HCT116 (cell line): ENCODE measurements at regions not wholly inside any gene's neighbourhood (a gene's known extent, or its start where the extent isn't known, plus 50 kb on each side); places are given as distances from the start of the nearest gene placed in this dataset.

ENCODE experiments used
- ATAC-seq: fragments of 200-7000 bp; cut with Tn5 transposase; 2 replicates; pipeline ENCODE4 v1.9.1; 2020; ENCODE audit warnings: mild to moderate bottlenecking, moderate library complexity
- BruUV-seq: library from RNA; stranded (reverse); fragments of 400-500 nt; replicated peaks from 2 replicates; lab custom pipeline; 2021; lab: Mats Ljungman, UMichigan
- CTCF ChIA-PET: fragments of 300-600 bp; sonication (Branson Sonifier 250); formaldehyde crosslinking; loops from one replicate; lab custom pipeline; 2021; ENCODE audit warnings: antibody characterized with exemption; lab: Charles Lee
- POLR2A ChIA-PET: fragments of 300-600, 350-600 bp; sonication (Branson Sonifier 250); formaldehyde crosslinking; loops from one replicate; lab custom pipeline; 2021; ENCODE audit warnings: antibody characterized with exemption; lab: Charles Lee
- RAD21 ChIA-PET, 2 experiments: fragments of 300-600 bp; sonication (Branson Sonifier 250); formaldehyde crosslinking; loops; one replicate each; lab custom pipeline; 2023; ENCODE audit warnings: low total read pairs in 2 of 2; ENCODE audit not compliant: uncharacterized antibody in 2 of 2, unreplicated experiment in 2 of 2, low non-redundant PET in 1 of 2; lab: Charles Lee
- DNase-seq: peaks from one replicate; pipeline ENCODE4 v3.0.0-alpha.2; 2010; ENCODE audit warnings: low read depth, low spot score
- H2AFZ ChIP-seq: fragments of 200-600 bp; shearing (Covaris generic), sonication (generic); 2 replicates; pipeline ENCODE4 v1.6.1; 2017; ENCODE audit warnings: low read depth, mixed run types, mixed read lengths, antibody characterized with exemption, low read length; ENCODE audit not compliant: poor library complexity, severe bottlenecking
- H3K27ac ChIP-seq: 2 replicates; pipeline ENCODE4 v1.5.1; 2012; ENCODE audit warnings: low read depth, low read length
- H3K27me3 ChIP-seq: fragments of 200-600 bp; sonication (generic); 2 replicates; pipeline ENCODE4 v1.6.1; 2016; ENCODE audit warnings: mixed run types, low read length, mixed read lengths; ENCODE audit not compliant: insufficient read depth
- H3K36me3 ChIP-seq, 2 experiments: fragments of 200-500 bp in 1 of 2; fragments of 200-600 bp in 1 of 2; sonication (Bioruptor generic) in 1 of 2; sonication (generic) in 1 of 2; 2 replicates each; pipeline versions ENCODE4 v1.5.1 to v1.6.1; 2014 to 2016; ENCODE audit warnings: low read length in 2 of 2, inconsistent platforms in 1 of 2, mixed read lengths in 1 of 2, mixed run types in 1 of 2; ENCODE audit not compliant: insufficient read depth in 2 of 2, control insufficient read depth in 1 of 2
- H3K4me1 ChIP-seq, 2 experiments: fragments of 200-600 bp in 1 of 2; sonication (generic) in 1 of 2; 2 replicates each; pipeline versions ENCODE4 v1.5.1 to v1.6.1; 2012 to 2017; ENCODE audit warnings: low read length in 2 of 2, inconsistent platforms in 1 of 2, mild to moderate bottlenecking in 1 of 2, mixed read lengths in 1 of 2, mixed run types in 1 of 2, moderate library complexity in 1 of 2; ENCODE audit not compliant: insufficient read depth in 2 of 2, control insufficient read depth in 1 of 2
- H3K4me2 ChIP-seq: fragments of 200-600 bp; sonication (generic); 2 replicates; pipeline ENCODE4 v1.6.1; 2017; ENCODE audit warnings: mixed run types, low read length, mixed read lengths
- H3K4me3 ChIP-seq, 2 experiments: fragments of 200-600 bp in 1 of 2; sonication (generic) in 1 of 2; replicated peaks in 1 of 2; 2 replicates each; pipeline ENCODE4 v1.5.1; 2011 to 2016; ENCODE audit warnings: low read length in 2 of 2, control low read depth in 1 of 2, low read depth in 1 of 2, mild to moderate bottlenecking in 1 of 2, mixed read lengths in 1 of 2, mixed run types in 1 of 2
- H3K79me2 ChIP-seq: fragments of 200-600 bp; sonication (generic); 2 replicates; pipeline ENCODE4 v1.6.1; 2017; ENCODE audit warnings: mild to moderate bottlenecking, mixed run types, low read length, moderate library complexity, mixed read lengths; ENCODE audit not compliant: insufficient read depth
- H3K9ac ChIP-seq: fragments of 200-600 bp; sonication (generic); 2 replicates; pipeline ENCODE4 v1.6.1; 2016; ENCODE audit warnings: low read length, mixed read lengths
- H3K9me2 ChIP-seq: fragments of 200-600 bp; sonication (generic), shearing (Covaris generic); 2 replicates; pipeline ENCODE4 v1.6.1; 2017; ENCODE audit warnings: mixed run types, mild to moderate bottlenecking, moderate library complexity; ENCODE audit not compliant: insufficient read depth
- H3K9me3 ChIP-seq, 2 experiments: fragments of 200-500 bp in 1 of 2; fragments of 200-600 bp in 1 of 2; sonication (Bioruptor generic) in 1 of 2; sonication (generic) in 1 of 2; 2 replicates each; pipeline ENCODE4 v1.6.1; 2014 to 2017; ENCODE audit warnings: low read length in 2 of 2, mixed read lengths in 2 of 2, inconsistent platforms in 1 of 2, low read depth in 1 of 2, mild to moderate bottlenecking in 1 of 2, mixed run types in 1 of 2, moderate library complexity in 1 of 2; ENCODE audit not compliant: control insufficient read depth in 1 of 2, insufficient read depth in 1 of 2
- H4K20me1 ChIP-seq: fragments of 200-600 bp; sonication (generic), shearing (Covaris generic); 2 replicates; pipeline ENCODE4 v1.6.1; 2017; ENCODE audit warnings: mixed run types, mild to moderate bottlenecking, moderate library complexity; ENCODE audit not compliant: insufficient read depth
- ATF3 ChIP-seq: IDR thresholded peaks from 2 replicates; pipeline ENCODE4 v1.6.1; 2012
- CBX3 ChIP-seq: IDR thresholded peaks from 2 replicates; pipeline ENCODE4 v1.6.1; 2012; ENCODE audit warnings: low read depth
- EGR1 ChIP-seq: IDR thresholded peaks from 2 replicates; pipeline ENCODE4 v1.6.1; 2012; ENCODE audit warnings: low read depth
- ELF1 ChIP-seq: IDR thresholded peaks from 2 replicates; pipeline ENCODE4 v1.6.1; 2012; ENCODE audit warnings: low read depth, borderline replicate concordance
- EZH2 ChIP-seq: fragments of 200-600 bp; sonication (generic); IDR thresholded peaks from 2 replicates; pipeline ENCODE4 v1.6.1; 2017; ENCODE audit warnings: antibody characterized with exemption, mixed run types
- EZH2phosphoT487 ChIP-seq: fragments of 200-600 bp; IDR thresholded peaks from 2 replicates; pipeline ENCODE4 v1.6.1; 2018; ENCODE audit warnings: antibody characterized with exemption, borderline replicate concordance
- POLR2A ChIP-seq: IDR thresholded peaks from 2 replicates; pipeline ENCODE4 v1.7.0; 2011; ENCODE audit warnings: borderline replicate concordance; ENCODE audit not compliant: insufficient read depth, insufficient read length; ENCODE audit errors: extremely low read depth
- POLR2AphosphoS5 ChIP-seq: IDR thresholded peaks from 2 replicates; pipeline ENCODE4 v1.6.1; 2011; ENCODE audit warnings: mild to moderate bottlenecking, low read depth, low read length, moderate library complexity
- RAD21 ChIP-seq: IDR thresholded peaks from 2 replicates; pipeline ENCODE4 v1.6.1; 2012; ENCODE audit warnings: low read depth, mild to moderate bottlenecking
- REST ChIP-seq: IDR thresholded peaks from 2 replicates; pipeline ENCODE4 v1.6.1; 2012; ENCODE audit warnings: low read depth
- SIN3A ChIP-seq: IDR thresholded peaks from 2 replicates; pipeline ENCODE4 v1.6.1; 2012; ENCODE audit warnings: low read depth
- SP1 ChIP-seq: IDR thresholded peaks from 2 replicates; pipeline ENCODE4 v1.6.1; 2012; ENCODE audit warnings: low read depth
- SRF ChIP-seq: IDR thresholded peaks from 2 replicates; pipeline ENCODE4 v1.6.1; 2012; ENCODE audit warnings: low read depth
- TCF7L2 ChIP-seq: IDR thresholded peaks from 2 replicates; pipeline ENCODE4 v1.7.0; 2011; ENCODE audit warnings: borderline replicate concordance, inconsistent platforms; ENCODE audit not compliant: insufficient read depth, insufficient read length; ENCODE audit errors: extremely low read depth
- ZBTB33 ChIP-seq: IDR thresholded peaks from 2 replicates; pipeline ENCODE4 v1.6.1; 2011; ENCODE audit warnings: mild to moderate bottlenecking, low read length, moderate library complexity; ENCODE audit not compliant: insufficient replicate concordance; ENCODE audit errors: extremely low read depth
- ZFX ChIP-seq: fragments of 450-650 bp; IDR thresholded peaks from 2 replicates; pipeline ENCODE4 v1.6.1; 2017
- ZNF274 ChIP-seq: fragments of 200-500 bp; sonication (Bioruptor generic); IDR thresholded peaks from 2 replicates; pipeline ENCODE4 v1.6.1; 2014; ENCODE audit warnings: mild to moderate bottlenecking, low read depth, low read length, inconsistent platforms
- intact Hi-C: fragments of 100-400 bp; cut with micrococcal nuclease; formaldehyde crosslinking; loops from 2 replicates; pipeline ENCODE4 v1.10.0; 2022
- TF ChIP-seq, protein P1 (sequence below): IDR thresholded peaks from 2 replicates; pipeline ENCODE4 v1.6.1; 2012

DNA sequence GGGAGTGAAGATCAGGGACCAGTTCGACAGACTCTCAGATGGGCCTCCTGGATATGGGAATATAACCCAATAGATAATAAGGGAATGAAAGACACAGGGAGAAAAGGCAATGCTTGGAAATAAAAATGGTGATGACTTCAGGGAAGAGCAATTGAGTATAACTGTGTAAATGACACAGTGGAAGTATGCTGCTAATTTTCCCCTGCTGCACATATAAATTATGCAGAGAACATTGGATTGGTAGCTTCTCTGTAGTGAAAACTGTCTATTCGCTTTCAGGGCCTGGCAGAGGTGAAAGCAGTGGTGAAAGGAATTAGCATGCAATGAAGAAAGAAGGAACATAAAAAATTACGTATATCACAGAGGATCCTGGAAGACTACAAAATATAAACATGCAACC, 398.2 kb upstream of the CDH2 start:
- H3K27me3 ChIP-seq: no peaks in the 10 kb centered on the region
- H3K4me2 ChIP-seq: no peak overlapping the region
- ChIA-PET CTCF (no interaction called here), RAD21 (no interaction called here), POLR2A (no interaction called here)
- no peak overlapping the region for H3K4me3 ChIP-seq
- H3K27ac ChIP-seq: no peak overlapping the region
- intact Hi-C loops: no loop called here
- H3K9me3 ChIP-seq: no peaks in the 10 kb centered on the region
- H3K36me3 ChIP-seq: no peaks in the 10 kb centered on the region
- H3K4me1 ChIP-seq: no peaks in the 10 kb centered on the region
- H2AFZ ChIP-seq: no peak overlapping the region
- TF ChIP-seq ELF1 (no peak), POLR2AphosphoS5 (no peak)
- H3K9me2 ChIP-seq: no peaks in the 10 kb centered on the region
- no peaks in the 10 kb centered on the region for H3K79me2 ChIP-seq
- H3K9ac ChIP-seq: no peak overlapping the region
- no peaks in the 10 kb centered on the region for H4K20me1 ChIP-seq
- no TSS peak for BruUV-seq
- DNase-seq: no peak
- no peak for ATAC-seq

DNA sequence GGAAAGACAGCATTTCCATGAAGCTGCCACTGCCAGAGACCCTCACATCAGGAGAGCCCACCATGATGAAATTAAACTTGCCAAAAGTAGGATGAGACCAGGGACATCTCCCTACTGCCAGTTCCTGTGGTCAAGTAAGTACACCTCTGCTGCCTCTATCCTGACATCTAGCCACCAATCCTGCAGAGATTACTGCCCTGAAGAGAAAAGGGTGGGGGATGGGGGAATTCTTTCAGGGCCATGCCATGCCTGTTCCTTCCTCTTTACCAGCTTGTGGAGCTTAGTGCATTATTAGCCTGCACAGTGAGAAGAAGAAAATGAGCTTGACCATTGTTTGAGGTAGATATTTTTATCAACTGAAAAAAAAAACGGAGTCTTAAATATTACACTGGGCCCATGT, 397.2 kb upstream of the CDH2 start:
- intact Hi-C loops: no loop called here
- H3K9ac ChIP-seq: no peak overlapping the region
- no peak overlapping the region for H3K27ac ChIP-seq
- H3K27me3 ChIP-seq: no peaks in the 10 kb centered on the region
- ChIA-PET RAD21 (no interaction called here), CTCF (no interaction called here), POLR2A (no interaction called here)
- no peaks in the 10 kb centered on the region for H3K79me2 ChIP-seq
- no peaks in the 10 kb centered on the region for H3K4me1 ChIP-seq
- no peak overlapping the region for H3K4me2 ChIP-seq
- no peaks in the 10 kb centered on the region for H3K36me3 ChIP-seq
- ATAC-seq (no peak), DNase-seq (no peak)
- H4K20me1 ChIP-seq: no peaks in the 10 kb centered on the region
- no peaks in the 10 kb centered on the region for H3K9me2 ChIP-seq
- no peak overlapping the region for H2AFZ ChIP-seq
- no peak overlapping the region for H3K4me3 ChIP-seq
- no peaks in the 10 kb centered on the region for H3K9me3 ChIP-seq
- no TSS peak for BruUV-seq
- TF ChIP-seq POLR2A: no peak
- TF ChIP-seq, protein P1, sequence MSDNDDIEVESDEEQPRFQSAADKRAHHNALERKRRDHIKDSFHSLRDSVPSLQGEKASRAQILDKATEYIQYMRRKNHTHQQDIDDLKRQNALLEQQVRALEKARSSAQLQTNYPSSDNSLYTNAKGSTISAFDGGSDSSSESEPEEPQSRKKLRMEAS: no peak
- no peak for TF ChIP-seq EGR1
- TF ChIP-seq ELF1: no peak
- no peak for TF ChIP-seq ATF3
- TF ChIP-seq SP1: no peak
- TF ChIP-seq ZFX: no peak
- TF ChIP-seq CBX3: no peak
- no peak for TF ChIP-seq RAD21
- TF ChIP-seq SRF: no peak
- no peak for TF ChIP-seq TCF7L2
- TF ChIP-seq EZH2: no peak
- no peak for TF ChIP-seq ZNF274
- no peak for TF ChIP-seq SIN3A
- TF ChIP-seq ZBTB33: no peak
- no peak for TF ChIP-seq EZH2phosphoT487
- TF ChIP-seq REST: no peak
